Stimulated activated effector memory CD8-positive, alpha-beta T cell treated with anti-CD3 and anti-CD28 coated beads, Interleukin-12 subunit alpha, Interleukin-12 subunit beta, amount 100 ng/mL, for 72 hours (primary cell): ENCODE measurements at regions not wholly inside any gene's neighbourhood (a gene's known extent, or its start where the extent isn't known, plus 50 kb on each side); places are given as distances from the start of the nearest gene placed in this dataset.
A peak's percentile ranks its signal among the peaks of the same experiment; 100 is the strongest.

ENCODE experiments used
- ATAC-seq: fragments of 150-1000 bp; cut with Tn5 transposase; 2 replicates; pipeline ENCODE4 v1.10.0; 2021
- DNase-seq, 2 donors: peaks; one replicate each; pipeline ENCODE4 v3.0.0; 2021 to 2022; ENCODE audit warnings: low spot score in 2 of 2
- H3K27ac Mint-ChIP-seq: one replicate; pipeline ENCODE4 v1.8.0; 2022; ENCODE audit warnings: mild to moderate bottlenecking, mixed read lengths
- H3K36me3 Mint-ChIP-seq: one replicate; pipeline ENCODE4 v1.8.0; 2022; ENCODE audit warnings: mild to moderate bottlenecking, mixed read lengths
- H3K4me1 Mint-ChIP-seq: one replicate; pipeline ENCODE4 v1.8.0; 2022; ENCODE audit warnings: mixed read lengths
- H3K4me3 Mint-ChIP-seq: one replicate; pipeline ENCODE4 v1.8.0; 2022; ENCODE audit warnings: mild to moderate bottlenecking, mixed read lengths
- H3K9me3 Mint-ChIP-seq: one replicate; pipeline ENCODE4 v1.8.0; 2022; ENCODE audit warnings: mixed read lengths

DNA sequence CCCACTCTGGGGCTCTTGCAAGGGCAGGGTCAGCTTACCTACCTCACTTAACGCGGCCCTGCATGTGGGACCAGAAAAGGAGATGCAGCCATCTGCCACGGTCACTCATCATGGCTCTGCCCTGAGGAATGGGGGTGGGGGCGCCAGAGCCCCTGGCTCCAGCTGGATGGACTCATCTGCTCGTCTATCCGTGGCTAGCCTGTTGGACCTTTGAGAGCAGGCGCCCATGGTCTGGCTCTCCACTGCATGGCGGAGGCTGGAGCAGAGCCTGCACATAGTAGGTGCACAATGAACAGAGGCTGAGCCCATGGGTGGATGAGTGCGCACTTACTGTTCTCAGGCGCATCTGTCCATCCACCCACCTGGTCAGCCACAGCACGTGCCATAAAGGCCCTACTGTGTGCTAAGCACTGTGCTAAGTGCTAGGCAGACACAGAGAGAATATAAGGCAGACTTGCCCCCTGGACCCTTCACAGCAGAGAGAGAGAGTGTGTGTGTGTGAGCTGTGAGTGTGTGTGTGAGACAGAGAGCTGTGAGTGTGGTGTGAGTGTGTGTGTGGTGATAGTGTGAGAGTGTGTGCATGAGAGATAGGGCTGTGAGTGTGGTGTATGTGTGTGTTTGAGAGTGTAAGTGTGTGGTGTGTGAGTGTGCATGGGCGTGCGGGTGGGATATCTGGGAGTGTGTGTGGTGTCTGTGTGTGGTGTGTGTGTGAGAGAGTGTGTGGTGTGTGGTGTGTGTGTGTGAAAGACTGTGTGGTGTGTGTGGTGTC is 151.3 kb downstream of the TFCP2L1 start:
- peaks cover 7% of the 10 kb centered on the region for H3K9me3 Mint-ChIP-seq
- no peaks in the 10 kb centered on the region for H3K36me3 Mint-ChIP-seq
- DNase-seq (no peak), ATAC-seq (no peak)
- peaks cover 10% of the 10 kb centered on the region for H3K4me1 Mint-ChIP-seq
- H3K27ac Mint-ChIP-seq: peak overlapping the region; percentile 74
- no peak overlapping the region for H3K4me3 Mint-ChIP-seq

DNA sequence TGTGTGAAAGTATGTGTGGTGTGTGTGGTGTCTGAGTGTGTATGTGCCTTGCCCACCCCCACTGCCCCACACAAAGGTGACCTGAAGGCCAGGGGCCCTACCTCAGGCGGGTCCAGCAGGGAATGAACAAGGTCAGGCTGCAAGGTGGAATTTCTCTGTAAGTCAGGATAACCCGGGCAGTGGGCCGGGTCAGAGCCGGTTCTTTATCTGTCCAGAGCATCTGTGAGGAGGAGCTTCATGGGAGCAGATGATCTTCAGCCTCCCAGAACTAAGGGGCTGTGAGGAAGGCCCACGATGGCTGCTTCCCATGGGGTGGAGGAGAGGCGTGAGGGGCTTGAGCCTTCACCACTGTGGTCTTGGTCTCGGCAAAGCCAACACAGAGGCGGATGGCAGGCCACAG is 150.3 kb downstream of the TFCP2L1 start:
- Mint-ChIP-seq H3K36me3 (no peaks in the 10 kb centered on the region), H3K9me3 (peaks cover 7% of the 10 kb centered on the region), H3K4me3 (no peak overlapping the region), H3K27ac (no peak overlapping the region), H3K4me1 (peaks cover 10% of the 10 kb centered on the region)
- DNase-seq (no peak), ATAC-seq (no peak)

DNA sequence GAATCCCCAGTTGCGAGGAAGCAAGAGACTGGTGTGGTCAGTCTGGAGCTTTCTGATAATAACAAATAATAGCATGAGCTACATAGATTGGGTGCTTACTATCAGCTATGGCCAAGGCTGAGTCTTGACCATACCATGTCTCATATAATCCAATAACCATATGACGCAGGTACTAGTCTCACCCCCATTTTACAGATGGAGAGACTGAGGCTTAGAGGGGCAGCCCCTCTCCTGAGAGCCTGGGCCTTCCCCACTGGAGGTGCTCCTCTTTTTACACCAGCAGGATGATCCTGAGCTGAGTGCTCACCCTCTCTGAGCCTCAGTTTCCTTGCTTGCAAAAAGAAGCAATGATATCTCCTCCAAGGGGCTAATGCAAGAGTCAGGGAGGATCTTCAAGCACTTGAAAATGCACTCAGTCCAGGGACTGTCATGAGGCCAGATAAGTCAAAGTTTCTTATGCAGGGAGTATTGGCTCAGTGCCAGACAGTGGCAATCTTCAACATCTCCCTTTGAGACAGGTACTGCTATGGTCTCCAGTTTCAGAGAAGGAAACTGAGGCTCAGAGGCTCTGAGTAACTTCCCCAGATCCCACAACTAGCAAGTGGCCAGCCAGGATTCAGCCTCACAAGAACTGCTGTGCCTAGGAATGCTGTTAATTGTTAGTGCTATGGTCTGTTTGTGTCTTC is 149.7 kb downstream of the TFCP2L1 start:
- H3K27ac Mint-ChIP-seq: no peak overlapping the region
- peaks cover 7% of the 10 kb centered on the region for H3K9me3 Mint-ChIP-seq

DNA sequence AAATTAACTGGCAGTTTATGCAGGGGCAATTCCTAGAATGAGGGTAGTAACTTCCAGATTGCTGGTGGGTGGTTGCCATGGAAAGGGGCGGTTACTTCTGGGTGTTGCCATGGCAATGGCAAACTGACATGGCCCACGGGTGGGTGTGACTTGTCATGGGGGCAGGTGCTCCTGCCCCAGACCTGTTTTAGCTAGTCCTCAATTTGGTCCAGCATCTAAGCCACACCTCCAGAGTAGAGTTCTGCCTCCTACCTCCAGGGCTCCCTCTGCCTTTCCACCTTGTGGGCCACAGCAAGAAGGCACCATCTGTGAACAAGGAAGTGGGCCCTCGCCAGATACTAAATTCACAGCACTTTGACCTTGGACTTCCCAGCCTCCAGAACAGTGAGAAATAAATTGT is 148.7 kb downstream of the TFCP2L1 start:
- no peak overlapping the region for H3K4me3 Mint-ChIP-seq
- H3K27ac Mint-ChIP-seq: no peak overlapping the region
- no peak for DNase-seq
- no peaks in the 10 kb centered on the region for H3K36me3 Mint-ChIP-seq
- no peak for ATAC-seq
- H3K4me1 Mint-ChIP-seq: peaks cover 10% of the 10 kb centered on the region
- peaks cover 7% of the 10 kb centered on the region for H3K9me3 Mint-ChIP-seq

More for the DNA sequence above, 149.7 kb downstream of the TFCP2L1 start:
- Mint-ChIP-seq H3K4me3 (no peak overlapping the region), H3K4me1 (peaks cover 10% of the 10 kb centered on the region), H3K36me3 (no peaks in the 10 kb centered on the region)
- DNase-seq: no peak
- no peak for ATAC-seq

DNA sequence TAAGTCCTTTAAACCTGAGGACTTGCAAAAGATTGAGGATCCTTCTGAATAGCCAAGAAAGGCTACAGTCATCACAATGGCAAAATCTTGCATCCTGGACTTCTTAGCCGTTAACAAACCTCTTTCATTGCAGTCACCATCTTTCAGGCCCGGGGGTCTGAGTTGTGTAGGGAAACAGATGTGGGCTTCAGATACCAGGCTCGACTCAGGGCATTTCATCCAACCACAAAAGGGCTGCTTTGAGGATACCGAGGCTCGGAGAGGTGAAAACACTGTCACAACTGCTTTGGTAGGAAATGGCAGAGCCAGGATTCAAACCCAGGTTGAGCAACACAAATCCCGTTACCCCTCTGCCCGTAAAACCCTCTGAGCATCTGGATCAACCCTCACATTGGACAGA is 147.4 kb downstream of the TFCP2L1 start:
- DNase-seq: no peak
- H3K27ac Mint-ChIP-seq: no peak overlapping the region

DNA sequence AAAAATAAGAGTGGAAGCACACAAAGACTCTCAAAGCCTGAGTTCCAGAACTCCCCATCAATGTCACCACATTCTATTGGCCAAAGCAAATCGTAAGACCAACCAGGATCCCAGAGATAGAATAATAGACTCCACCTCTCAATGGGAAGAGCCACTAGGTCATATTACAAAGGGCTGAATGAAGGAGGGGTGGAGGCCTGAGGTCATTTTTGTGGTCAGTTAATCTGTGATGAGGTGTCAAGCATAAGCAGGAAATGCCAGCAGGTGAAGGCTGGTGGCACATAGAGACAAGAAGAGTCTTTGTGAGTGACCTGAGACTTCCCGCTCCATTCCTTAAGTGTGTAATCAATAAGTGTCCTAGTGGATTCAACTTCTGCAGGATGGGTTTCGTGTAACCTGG is 144.3 kb downstream of the TFCP2L1 start:
- ATAC-seq: no peak
- no peaks in the 10 kb centered on the region for H3K36me3 Mint-ChIP-seq
- no peak overlapping the region for H3K4me3 Mint-ChIP-seq
- H3K4me1 Mint-ChIP-seq: no peaks in the 10 kb centered on the region
- no peak for DNase-seq
- no peak overlapping the region for H3K27ac Mint-ChIP-seq
- no peaks in the 10 kb centered on the region for H3K9me3 Mint-ChIP-seq

More for the DNA sequence above, 147.4 kb downstream of the TFCP2L1 start:
- Mint-ChIP-seq H3K9me3 (peaks cover 7% of the 10 kb centered on the region), H3K36me3 (no peaks in the 10 kb centered on the region), H3K4me3 (no peak overlapping the region), H3K4me1 (peaks cover 10% of the 10 kb centered on the region)
- ATAC-seq: no peak

DNA sequence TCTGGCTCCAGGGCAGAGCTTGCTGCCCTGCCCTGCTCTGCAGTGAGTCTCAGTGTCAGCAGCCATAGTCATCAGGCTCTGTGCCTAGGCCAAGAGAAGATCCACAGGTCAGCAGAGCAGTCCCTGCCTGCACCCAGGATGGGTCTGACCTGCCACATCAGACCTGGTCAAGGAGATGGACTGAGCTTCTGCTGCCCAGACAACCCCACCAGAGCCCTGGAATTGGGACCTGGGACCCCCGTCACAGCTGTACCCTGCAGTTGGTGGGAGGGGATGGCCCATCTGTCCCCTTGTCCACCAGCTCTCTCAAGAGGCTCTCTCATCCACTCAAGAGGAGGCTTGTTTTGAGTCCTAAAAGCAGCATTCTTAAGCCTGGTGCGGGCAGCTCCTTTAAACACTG is 142.6 kb downstream of the TFCP2L1 start:
- H3K4me3 Mint-ChIP-seq: no peak overlapping the region
- DNase-seq: no peak
- H3K9me3 Mint-ChIP-seq: no peaks in the 10 kb centered on the region
- no peaks in the 10 kb centered on the region for H3K36me3 Mint-ChIP-seq
- no peaks in the 10 kb centered on the region for H3K4me1 Mint-ChIP-seq
- no peak overlapping the region for H3K27ac Mint-ChIP-seq
- ATAC-seq: peak; percentile 19

DNA sequence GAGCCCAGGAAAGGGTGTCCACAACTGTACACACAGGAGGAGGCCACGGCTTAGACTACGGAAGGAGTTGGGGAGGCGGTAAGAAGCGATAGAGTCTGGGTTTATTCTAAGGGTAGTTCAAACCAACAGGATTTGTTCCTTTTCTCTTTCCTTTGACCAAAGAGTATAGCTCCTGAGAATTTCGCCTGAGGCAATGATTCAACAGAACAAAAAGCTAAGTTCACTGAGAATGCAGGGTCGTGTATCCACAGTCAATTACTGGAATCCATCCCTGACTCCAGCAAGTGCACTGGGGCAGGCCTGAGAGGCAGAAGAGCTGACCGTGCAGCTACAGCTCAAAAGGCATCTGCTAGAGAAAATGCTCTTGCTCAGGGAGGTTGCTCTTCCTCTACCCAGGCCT is 140.9 kb downstream of the TFCP2L1 start:
- no peak overlapping the region for H3K27ac Mint-ChIP-seq
- ATAC-seq (no peak), DNase-seq (no peak)
- no peaks in the 10 kb centered on the region for H3K9me3 Mint-ChIP-seq
- H3K4me3 Mint-ChIP-seq: no peak overlapping the region
- no peaks in the 10 kb centered on the region for H3K4me1 Mint-ChIP-seq
- no peaks in the 10 kb centered on the region for H3K36me3 Mint-ChIP-seq

DNA sequence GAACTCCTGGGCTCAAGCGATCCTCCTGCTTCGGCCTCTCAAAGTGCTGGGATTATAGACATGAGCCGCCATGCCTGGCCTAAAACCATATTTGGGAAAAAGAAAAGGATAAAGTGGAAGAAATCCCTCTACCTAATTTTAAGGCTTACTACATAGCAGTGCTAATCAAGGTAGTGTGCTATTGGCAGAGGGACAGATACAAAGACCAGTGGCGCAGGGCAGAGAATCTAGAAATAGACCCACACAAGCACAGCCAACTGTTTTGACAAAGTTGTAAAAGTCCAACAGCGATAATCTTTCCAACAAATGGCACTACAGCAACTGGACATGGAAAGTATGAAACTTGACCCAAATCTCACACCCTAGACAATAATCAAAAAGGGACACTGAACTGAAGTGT is 138.4 kb downstream of the TFCP2L1 start:
- H3K4me1 Mint-ChIP-seq: no peaks in the 10 kb centered on the region
- no peak overlapping the region for H3K27ac Mint-ChIP-seq
- no peak for DNase-seq
- no peak for ATAC-seq
- no peaks in the 10 kb centered on the region for H3K36me3 Mint-ChIP-seq
- H3K4me3 Mint-ChIP-seq: no peak overlapping the region
- no peaks in the 10 kb centered on the region for H3K9me3 Mint-ChIP-seq

DNA sequence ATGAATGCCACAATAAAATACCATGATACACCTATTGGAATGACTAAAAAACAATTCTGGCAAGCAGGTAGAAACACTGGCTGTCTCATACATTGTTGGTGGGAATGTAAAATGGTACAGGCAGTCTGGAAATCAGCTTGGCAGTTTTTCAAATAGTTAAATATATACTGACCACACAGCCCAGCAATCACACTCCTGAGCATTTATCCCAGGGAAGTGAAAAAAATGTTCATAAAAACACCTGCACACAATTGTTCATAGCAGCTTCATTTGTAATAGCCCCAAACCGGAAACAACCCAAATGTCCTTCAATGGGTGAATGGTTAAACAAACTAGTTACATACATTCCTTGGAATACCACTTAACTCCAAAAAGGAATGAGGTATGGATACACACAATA is 137.2 kb downstream of the TFCP2L1 start:
- no peak for DNase-seq
- Mint-ChIP-seq H3K27ac (no peak overlapping the region), H3K4me3 (no peak overlapping the region), H3K36me3 (no peaks in the 10 kb centered on the region), H3K9me3 (no peaks in the 10 kb centered on the region), H3K4me1 (no peaks in the 10 kb centered on the region)
- ATAC-seq: no peak

DNA sequence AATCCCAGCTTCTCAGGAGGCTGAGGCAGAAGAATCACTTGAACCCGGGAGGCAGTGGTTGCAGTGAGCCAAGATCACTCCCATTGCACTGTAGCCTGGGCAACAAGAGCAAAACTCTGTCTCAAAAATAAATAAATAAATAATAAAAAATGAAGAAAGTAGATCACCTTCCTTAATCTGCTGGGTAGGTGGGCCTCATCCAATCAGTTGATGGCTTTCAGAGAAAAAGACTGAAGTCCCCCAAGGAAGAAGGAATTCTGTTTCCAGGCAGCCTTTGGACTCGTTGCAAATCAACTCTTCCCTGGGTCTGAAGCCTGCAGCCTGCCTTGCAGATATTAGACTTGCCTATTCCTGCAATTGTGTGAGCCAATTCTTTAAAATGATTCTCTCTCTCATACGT is 136.5 kb downstream of the TFCP2L1 start:
- no peak overlapping the region for H3K4me3 Mint-ChIP-seq
- DNase-seq (no peak), ATAC-seq (no peak)
- no peaks in the 10 kb centered on the region for H3K36me3 Mint-ChIP-seq
- no peaks in the 10 kb centered on the region for H3K9me3 Mint-ChIP-seq
- no peaks in the 10 kb centered on the region for H3K4me1 Mint-ChIP-seq
- H3K27ac Mint-ChIP-seq: no peak overlapping the region

DNA sequence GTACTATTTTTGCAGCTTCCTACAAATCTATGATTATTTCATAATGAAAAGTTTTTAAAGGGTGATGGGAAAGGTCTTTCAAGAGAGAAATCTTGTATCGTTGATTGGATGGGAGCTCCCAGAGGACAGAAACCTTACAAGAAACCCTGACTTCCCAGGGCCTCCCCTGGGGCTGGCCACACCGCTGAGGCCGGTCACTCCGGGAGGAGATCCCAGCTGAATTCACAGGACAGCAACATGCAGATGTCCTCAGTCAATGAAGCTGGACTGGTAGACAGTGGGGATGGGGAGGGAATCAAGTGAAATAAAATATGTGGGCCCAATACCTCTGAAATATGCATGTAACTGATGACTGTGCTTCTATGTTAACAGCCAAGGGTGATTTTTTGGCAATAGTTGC is 135.6 kb downstream of the TFCP2L1 start:
- Mint-ChIP-seq H3K4me3 (no peak overlapping the region), H3K27ac (no peak overlapping the region), H3K9me3 (no peaks in the 10 kb centered on the region), H3K4me1 (no peaks in the 10 kb centered on the region), H3K36me3 (no peaks in the 10 kb centered on the region)
- no peak for DNase-seq
- no peak for ATAC-seq

DNA sequence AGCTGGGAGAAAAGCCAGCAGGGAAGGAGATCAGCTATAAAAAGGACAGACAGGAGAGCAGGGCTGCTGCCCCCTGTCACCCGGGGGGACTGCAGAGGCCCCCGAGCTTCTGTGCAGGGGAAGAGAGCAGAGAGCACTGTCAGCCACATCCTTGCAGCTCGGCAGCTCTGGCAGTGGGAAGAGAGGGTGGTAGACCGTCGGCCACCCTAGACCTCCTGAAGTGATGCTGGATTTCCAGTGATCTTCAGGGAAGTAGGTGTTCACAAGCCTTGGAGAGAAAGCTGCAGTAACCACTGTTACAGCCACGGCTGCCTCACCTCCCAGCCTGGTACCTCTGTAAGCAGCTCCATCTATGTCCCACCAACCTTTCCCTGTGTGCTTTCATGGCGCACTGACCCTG is 134.9 kb downstream of the TFCP2L1 start:
- DNase-seq: no peak
- Mint-ChIP-seq H3K4me3 (no peak overlapping the region), H3K36me3 (no peaks in the 10 kb centered on the region), H3K4me1 (no peaks in the 10 kb centered on the region), H3K27ac (no peak overlapping the region), H3K9me3 (peaks cover 1% of the 10 kb centered on the region)
- ATAC-seq: peak; percentile 31

DNA sequence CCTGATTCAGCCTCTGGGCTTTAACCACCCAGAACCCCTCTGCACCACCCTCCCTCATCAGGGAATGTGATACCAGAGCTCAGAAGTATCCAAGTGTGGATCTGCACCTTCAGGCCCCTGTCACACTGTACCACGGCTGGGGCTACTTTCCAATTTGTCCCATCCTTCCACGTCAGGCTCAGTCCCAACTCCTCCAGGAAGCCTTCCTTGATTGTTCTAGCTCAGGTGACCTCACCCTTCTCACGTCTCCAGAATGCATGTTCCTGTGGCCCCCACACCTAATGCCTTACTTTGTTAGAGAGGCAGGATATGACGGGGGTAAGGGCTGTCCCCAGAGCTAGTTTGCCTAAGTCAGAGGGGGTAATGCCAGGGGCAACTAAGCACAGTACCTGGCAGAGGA is 134.3 kb downstream of the TFCP2L1 start:
- no peaks in the 10 kb centered on the region for H3K4me1 Mint-ChIP-seq
- no peaks in the 10 kb centered on the region for H3K36me3 Mint-ChIP-seq
- H3K9me3 Mint-ChIP-seq: peaks cover 3% of the 10 kb centered on the region
- no peak overlapping the region for H3K4me3 Mint-ChIP-seq
- ATAC-seq (no peak), DNase-seq (no peak)
- no peak overlapping the region for H3K27ac Mint-ChIP-seq

DNA sequence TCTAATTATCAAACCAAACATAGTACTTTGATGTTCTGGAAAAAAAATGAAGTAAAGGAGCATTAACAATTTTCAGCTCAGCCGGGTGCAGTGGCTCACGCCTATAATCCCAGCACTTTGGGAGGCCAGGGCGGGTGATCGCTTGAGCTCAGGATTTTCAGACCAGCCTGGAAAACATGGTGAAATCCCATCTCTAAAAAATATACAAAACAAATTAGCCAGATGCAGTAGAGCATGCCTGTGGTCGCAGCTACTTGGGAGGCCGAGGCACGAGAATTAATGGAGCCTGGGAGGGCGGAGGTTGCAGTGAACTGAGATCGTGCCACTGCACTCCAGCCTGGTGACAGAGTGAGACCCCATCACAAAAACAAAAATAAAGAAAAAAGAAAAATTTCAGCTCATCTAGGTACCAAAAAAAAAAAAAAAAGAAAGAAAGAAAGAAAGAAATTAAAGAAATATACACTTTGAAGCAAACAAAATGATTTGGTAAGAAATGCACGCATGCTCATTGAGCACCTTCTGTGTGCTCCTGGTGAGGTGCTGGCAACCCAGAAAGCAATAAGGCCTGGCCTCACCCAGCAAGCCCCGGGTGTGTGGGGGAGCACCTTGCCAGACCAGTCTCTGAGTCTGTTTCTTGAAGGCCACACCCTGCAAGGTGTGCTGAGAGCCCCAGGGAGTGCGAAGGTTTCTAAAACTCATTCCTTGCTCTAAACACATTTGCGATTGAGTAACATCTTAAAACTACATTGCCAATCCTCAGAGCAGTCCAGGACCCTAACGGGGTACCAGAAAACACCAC is 133.5 kb downstream of the TFCP2L1 start:
- Mint-ChIP-seq H3K9me3 (peaks cover 3% of the 10 kb centered on the region), H3K27ac (no peak overlapping the region), H3K36me3 (no peaks in the 10 kb centered on the region), H3K4me3 (no peak overlapping the region), H3K4me1 (no peaks in the 10 kb centered on the region)
- no peak for DNase-seq
- no peak for ATAC-seq

DNA sequence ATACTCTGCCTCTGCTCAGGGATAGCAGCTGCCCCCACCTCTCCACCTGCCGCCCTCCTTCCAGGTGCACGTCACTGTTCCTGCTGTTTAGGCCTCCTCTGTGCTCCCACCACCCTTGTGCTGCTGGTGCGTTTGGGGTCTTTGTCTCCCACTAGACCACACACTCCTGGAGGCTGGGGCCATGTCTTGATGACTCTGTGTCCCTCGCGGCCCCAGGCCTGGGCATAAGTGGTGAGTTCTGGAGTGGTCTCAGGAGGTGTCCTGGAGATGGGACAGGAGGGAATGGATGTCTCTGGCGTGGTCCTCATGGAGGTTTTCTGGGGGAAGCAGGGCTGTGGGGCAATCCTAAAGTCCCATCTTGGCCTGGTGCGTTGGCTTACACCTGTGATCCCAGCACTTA is 132.1 kb downstream of the TFCP2L1 start:
- H3K9me3 Mint-ChIP-seq: peaks cover 7% of the 10 kb centered on the region
- DNase-seq (no peak), ATAC-seq (no peak)
- no peak overlapping the region for H3K4me3 Mint-ChIP-seq
- no peaks in the 10 kb centered on the region for H3K4me1 Mint-ChIP-seq
- H3K36me3 Mint-ChIP-seq: no peaks in the 10 kb centered on the region
- H3K27ac Mint-ChIP-seq: no peak overlapping the region
